HFF-Myc (cell line): ENCODE measurements at regions not wholly inside any gene's neighbourhood (a gene's known extent, or its start where the extent isn't known, plus 50 kb on each side); places are given as distances from the start of the nearest gene placed in this dataset.
"Not testable (repeated sequence)": the region's sequence is repeated elsewhere in the genome, so short reads cannot be mapped to it uniquely, and the experiment has no call there.

Experiments used
- DNase-seq: peaks from one replicate; pipeline ENCODE4 v3.0.0-alpha.2; 2011; ENCODE audit warnings: low read depth; ENCODE audit errors: extremely low read depth
- H3K4me3 ChIP-seq: replicated peaks from 2 replicates; pipeline ENCODE4 v1.5.1; 2011; ENCODE audit warnings: low read depth, mild to moderate bottlenecking, control low read depth, low read length
- TF ChIP-seq, protein P1 (sequence below): IDR thresholded peaks from 2 replicates; pipeline ENCODE4 v1.5.1; 2012; ENCODE audit warnings: mild to moderate bottlenecking, low read depth, low read length, control low read depth; ENCODE audit errors: missing control alignments

DNA sequence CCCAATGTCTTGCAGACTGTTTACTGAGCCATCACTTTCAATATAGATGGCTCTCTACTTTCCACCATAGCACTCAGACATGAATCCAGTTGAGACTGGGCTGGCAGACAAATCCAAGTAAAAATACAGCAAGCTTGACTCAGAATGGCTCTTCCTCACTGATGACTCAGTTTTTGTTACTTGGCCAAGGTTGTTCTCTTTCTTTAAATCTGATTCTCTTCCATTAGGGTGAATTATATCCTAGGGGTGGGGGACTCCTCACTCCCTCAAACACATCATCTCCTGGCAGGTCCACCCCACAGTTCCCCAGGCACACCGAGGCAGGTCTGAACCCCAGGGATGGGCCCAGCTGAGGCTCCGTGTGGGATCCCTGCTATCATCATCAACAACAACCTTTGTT, 157.9 kb downstream of the MEX3B start:
- peak; percentile 72 for DNase-seq
- H3K4me3 ChIP-seq = no peak overlapping the region
- TF ChIP-seq, protein P1, sequence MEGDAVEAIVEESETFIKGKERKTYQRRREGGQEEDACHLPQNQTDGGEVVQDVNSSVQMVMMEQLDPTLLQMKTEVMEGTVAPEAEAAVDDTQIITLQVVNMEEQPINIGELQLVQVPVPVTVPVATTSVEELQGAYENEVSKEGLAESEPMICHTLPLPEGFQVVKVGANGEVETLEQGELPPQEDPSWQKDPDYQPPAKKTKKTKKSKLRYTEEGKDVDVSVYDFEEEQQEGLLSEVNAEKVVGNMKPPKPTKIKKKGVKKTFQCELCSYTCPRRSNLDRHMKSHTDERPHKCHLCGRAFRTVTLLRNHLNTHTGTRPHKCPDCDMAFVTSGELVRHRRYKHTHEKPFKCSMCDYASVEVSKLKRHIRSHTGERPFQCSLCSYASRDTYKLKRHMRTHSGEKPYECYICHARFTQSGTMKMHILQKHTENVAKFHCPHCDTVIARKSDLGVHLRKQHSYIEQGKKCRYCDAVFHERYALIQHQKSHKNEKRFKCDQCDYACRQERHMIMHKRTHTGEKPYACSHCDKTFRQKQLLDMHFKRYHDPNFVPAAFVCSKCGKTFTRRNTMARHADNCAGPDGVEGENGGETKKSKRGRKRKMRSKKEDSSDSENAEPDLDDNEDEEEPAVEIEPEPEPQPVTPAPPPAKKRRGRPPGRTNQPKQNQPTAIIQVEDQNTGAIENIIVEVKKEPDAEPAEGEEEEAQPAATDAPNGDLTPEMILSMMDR = no peak

DNA sequence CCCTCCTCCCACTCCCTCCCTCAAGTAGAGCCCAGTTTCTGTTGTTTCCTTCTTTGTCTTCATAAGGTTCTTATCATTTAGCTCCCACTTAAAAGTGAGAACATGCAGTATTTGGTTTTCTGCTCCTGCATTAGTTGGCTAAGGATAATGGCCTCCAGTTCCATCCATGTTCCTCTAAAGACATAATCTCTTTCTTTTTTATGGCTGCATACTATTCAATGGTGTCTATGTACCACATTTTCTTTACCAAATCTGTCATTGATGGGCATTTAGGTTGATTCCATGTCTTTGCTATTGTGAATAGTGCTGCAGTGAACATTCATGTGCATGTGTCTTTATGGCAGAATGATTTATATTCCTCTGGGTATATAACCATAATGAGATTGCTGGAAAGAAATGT, 158.6 kb downstream of the MEX3B start:
- not testable (repeated sequence) for DNase-seq, H3K4me3 ChIP-seq

DNA sequence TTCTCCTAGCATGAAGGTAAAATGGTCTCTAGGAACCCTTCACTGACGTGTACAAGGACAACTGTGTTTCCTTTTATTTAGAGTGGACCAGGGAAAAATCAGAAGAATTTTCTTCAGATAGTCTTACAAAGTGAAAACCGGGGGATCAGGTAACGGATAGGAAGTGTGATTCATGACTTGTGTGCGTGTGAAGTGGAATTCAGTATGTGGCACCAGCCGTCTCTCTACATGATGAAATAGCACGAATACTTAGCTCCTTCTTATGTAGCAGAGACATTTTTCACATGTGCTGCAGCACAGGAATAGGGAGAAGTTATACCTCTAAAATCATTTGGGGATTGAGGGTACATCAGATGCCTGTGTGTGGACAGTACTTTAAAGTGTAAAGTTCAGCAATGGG, 159.2 kb downstream of the MEX3B start:
- TF ChIP-seq, protein P1 = no peak
- no peak overlapping the region for H3K4me3 ChIP-seq
- DNase-seq = no peak

DNA sequence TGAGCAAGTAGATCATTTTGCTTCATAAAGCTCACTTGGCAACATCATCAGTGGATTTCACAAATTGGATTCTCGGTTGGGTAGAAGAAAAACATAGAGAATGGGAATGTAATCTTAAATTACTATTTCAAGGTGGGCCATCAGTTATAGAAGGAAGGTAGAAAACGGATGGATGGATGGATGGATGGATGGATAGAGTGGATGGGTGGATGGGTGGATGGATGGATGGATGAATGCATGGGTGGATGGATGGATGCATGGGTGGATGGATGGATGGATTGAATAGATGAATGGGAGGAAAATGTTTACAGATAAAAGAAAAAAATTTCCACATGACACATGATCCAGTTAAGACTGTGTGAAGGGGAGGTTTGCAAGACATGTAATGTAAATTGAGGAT, 159.7 kb downstream of the MEX3B start:
- TF ChIP-seq, protein P1 = no peak
- no peak for DNase-seq
- H3K4me3 ChIP-seq = no peak overlapping the region

DNA sequence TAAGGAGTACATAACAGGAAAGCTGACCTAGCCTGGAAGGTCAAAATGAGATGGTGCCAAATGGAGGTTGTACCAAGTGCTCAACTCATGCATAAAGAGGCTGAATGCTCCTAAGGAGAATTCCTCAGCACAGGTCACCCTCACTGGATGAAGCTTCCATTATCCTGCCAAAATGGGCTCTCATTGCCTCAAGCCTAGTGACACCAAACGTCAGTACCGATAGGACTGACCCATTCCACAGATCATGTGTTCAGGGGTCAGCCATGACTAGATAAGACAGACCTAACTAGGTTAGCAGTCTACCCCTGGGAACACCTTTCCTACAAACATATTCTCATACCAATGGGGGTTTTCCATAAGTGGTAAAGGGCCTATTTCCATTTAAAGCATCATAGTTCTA, 160.7 kb downstream of the MEX3B start:
- DNase-seq = no peak
- TF ChIP-seq, protein P1 = no peak

DNA sequence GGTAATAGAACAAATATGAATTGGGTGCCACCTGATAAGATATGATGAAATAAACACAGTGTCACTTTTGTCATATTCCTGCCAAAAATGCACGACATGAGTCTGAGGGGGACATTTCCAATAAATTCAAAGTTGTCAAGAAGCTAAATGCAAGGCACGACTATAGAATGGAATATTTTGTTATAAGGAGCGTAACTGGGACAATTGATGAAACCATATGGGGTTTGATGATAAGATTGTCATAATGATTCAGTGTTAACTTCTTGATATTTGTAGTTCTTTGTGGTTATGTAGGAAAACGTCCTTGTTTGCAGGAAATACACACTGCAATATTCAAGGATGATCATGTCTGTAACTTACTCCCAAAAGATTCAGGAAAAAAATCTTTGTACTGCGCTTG, 163.3 kb downstream of the MEX3B start:
- H3K4me3 ChIP-seq = no peak overlapping the region
- TF ChIP-seq, protein P1 = no peak
- no peak for DNase-seq

More for the DNA sequence above, 160.7 kb downstream of the MEX3B start:
- H3K4me3 ChIP-seq = no peak overlapping the region

DNA sequence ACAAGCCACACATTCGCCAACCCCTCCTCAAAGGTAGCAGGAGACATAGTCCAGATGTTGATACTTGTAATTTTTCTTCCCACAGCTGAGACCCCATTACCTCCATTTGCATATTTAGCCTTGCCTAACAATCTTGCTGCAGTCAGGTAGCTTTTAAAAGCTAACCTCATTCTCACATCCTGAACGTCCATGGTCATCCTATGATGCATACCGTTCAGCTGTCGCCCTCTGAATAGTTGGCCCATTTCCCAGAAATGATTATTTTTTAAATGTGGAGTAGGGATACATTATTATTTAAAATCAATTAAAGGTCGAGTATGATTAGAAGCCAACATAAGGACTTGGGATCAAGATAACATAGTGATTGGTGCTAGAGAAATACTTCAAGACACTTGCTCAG, 165.0 kb downstream of the MEX3B start:
- TF ChIP-seq, protein P1 = no peak
- no peak overlapping the region for H3K4me3 ChIP-seq
- no peak for DNase-seq

DNA sequence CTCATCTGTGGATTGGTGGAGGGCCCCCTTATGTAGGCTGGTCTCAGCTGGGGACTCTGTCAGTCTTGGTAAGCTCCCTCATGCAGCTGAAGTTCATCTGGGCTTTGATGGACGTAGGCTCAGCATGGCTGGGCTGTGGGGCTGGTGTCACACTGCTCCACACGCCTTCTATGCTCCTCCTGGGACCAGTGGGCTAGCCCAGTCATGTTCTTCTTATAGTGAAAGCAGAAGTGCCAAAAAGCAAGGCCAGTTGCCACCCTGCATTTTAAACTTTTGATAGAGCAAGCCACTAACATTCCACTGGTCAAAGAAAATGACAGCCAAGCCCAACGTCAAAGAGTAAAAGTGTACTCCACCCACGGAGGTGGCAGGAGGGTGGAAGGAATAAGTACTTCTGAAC, 165.5 kb downstream of the MEX3B start:
- DNase-seq = no peak
- TF ChIP-seq, protein P1 = no peak

DNA sequence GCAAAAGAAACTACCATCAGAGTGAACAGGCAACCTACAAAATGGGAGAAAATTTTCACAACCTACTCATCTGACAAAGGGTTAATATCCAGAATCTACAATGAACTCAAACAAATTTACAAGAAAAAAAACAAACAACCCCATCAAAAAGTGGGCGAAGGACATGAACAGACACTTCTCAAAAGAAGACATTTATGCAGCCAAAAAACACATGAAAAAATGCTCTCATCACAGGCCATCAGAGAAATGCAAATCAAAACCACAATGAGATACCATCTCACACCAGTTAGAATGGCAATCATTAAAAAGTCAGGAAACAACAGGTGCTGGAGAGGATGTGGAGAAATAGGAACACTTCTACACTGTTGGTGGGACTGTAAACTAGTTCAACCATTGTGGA, 170.1 kb downstream of the MEX3B start:
- H3K4me3 ChIP-seq, DNase-seq: not testable (repeated sequence)

More for the DNA sequence above, 165.5 kb downstream of the MEX3B start:
- H3K4me3 ChIP-seq = no peak overlapping the region

DNA sequence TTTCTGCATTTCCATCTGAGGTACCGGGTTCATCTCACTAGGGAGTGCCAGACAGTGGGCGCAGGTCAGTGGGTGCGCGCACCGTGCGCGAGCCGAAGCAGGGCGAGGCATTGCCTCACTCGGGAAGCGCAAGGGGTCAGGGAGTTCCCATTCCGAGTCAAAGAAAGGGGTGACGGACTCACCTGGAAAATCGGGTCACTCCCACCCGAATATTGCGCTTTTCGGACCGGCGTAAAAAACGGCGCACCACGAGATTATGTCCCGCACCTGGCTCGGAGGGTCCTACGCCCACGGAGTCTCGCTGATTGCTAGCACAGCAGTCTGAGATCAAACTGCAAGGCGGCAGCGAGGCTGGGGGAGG, 175.1 kb downstream of the MEX3B start:
- not testable (repeated sequence) for DNase-seq, H3K4me3 ChIP-seq

DNA sequence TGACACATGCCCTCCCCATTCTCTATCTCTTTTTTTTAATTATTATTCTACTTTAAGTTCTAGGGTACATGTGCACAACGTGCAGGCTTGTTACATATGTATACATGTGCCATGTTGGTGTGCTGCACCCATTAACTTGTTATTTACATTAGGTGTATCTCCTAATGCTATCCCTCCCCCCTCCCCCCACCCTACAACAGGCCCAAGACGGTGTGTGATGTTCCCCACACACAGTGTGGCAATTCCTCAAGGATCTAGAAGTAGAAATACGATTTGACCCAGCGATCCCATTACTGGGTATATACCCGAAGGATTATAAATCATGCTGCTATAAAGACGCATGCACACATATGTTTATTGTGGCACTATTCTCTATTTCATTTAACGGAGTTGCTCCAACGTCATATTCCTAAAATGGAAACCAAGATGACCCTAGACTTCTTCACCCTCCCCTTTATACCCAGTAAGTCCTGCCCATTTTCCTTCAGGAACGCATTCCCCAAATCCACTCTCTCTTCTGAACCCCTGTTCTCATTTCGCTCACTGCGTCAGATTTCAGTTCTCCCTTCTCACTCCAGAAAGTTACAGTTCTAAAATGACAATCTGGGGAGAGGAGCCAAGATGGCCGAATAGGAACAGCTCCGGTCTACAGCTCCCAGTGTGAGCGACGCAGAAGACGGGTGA, 175.6 kb downstream of the MEX3B start:
- not testable (repeated sequence) for DNase-seq, H3K4me3 ChIP-seq
